ENCODE measurements at regions not wholly inside any gene's neighbourhood (a gene's known extent, or its start where the extent isn't known, plus 50 kb on each side); places are given as distances from the start of the nearest gene placed in this dataset.

DNA sequence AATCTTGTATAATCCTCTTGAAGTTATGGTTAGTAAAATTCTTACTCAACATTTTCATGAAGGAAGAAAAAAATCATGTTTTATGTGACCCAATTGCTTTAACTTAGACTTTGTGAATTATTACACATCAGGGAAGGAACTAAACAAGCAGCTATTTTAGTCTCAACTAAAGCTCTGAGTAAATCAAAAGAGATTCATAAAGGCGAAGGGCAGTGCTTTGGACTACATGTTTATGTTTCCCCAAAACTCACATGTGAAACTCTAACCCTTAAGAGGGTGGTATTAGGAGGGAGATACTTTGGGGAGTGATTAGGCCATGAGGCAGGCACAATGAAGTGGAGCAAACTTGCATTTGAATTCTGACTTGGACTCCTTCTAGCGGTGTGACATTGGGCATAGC lies 283.7 kb upstream of the POU3F3 start:
- Mint-ChIP-seq H3K27me3 (no peaks in the 10 kb centered on the region), H3K4me3 (no peak overlapping the region), H3K36me3 (ENCODE audit: low read depth) (no peaks in the 10 kb centered on the region), H3K9me3 (no peaks in the 10 kb centered on the region), H3K4me1 (no peaks in the 10 kb centered on the region), H3K27ac (no peak overlapping the region)
- ChIA-PET CTCF (no interaction called here), POLR2A (no interaction called here)
- no peak for ATAC-seq (ENCODE audit: low read depth)
- TF ChIP-seq, protein P1, sequence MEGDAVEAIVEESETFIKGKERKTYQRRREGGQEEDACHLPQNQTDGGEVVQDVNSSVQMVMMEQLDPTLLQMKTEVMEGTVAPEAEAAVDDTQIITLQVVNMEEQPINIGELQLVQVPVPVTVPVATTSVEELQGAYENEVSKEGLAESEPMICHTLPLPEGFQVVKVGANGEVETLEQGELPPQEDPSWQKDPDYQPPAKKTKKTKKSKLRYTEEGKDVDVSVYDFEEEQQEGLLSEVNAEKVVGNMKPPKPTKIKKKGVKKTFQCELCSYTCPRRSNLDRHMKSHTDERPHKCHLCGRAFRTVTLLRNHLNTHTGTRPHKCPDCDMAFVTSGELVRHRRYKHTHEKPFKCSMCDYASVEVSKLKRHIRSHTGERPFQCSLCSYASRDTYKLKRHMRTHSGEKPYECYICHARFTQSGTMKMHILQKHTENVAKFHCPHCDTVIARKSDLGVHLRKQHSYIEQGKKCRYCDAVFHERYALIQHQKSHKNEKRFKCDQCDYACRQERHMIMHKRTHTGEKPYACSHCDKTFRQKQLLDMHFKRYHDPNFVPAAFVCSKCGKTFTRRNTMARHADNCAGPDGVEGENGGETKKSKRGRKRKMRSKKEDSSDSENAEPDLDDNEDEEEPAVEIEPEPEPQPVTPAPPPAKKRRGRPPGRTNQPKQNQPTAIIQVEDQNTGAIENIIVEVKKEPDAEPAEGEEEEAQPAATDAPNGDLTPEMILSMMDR (IDR thresholded peaks at IDR 0.05), result no peak
- no peak for DNase-seq
- intact Hi-C loops (cut with micrococcal nuclease), result no loop called here

- Mint-ChIP-seq H3K27ac (no peak overlapping the region), H3K4me1 (no peaks in the 10 kb centered on the region), H3K27me3 (no peaks in the 10 kb centered on the region), H3K4me3 (no peak overlapping the region), H3K36me3 (ENCODE audit: low read depth) (no peaks in the 10 kb centered on the region), H3K9me3 (no peaks in the 10 kb centered on the region)
- DNase-seq, result no peak
- TF ChIP-seq, protein P1 (IDR thresholded peaks at IDR 0.05), result no peak
- POLR2A ChIA-PET, result no interaction called here
- CTCF ChIA-PET, result no interaction called here
- no peak for ATAC-seq (ENCODE audit: low read depth)
- intact Hi-C loops (cut with micrococcal nuclease), result no loop called here
These were observed 281.1 kb upstream of the POU3F3 start for GRCh38 chr2:104572834-104573233.

DNA sequence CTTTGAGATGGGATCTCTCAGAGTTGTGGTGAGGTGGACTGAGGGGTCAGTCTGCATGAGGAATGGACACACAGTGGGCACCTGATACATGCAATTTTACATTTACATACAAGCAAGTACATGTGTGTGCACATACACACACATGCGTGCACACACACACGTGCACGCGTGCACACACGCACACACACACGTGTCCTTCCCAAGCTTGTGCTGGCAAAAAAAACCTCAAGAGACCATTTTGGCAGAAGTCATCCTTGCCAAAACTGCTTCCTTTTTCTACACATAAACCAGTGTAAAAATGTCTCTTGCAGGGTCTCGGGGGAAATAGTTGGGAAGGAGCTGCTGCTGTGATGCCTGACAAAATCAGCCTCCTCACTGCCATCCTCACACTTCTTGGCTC lies 279.5 kb upstream of the POU3F3 start:
- DNase-seq, result no peak
- Mint-ChIP-seq H3K27ac (no peak overlapping the region), H3K9me3 (no peaks in the 10 kb centered on the region), H3K4me1 (no peaks in the 10 kb centered on the region), H3K36me3 (ENCODE audit: low read depth) (no peaks in the 10 kb centered on the region), H3K4me3 (no peak overlapping the region), H3K27me3 (no peaks in the 10 kb centered on the region)
- ChIA-PET CTCF (no interaction called here), POLR2A (no interaction called here)
- no peak for ATAC-seq (ENCODE audit: low read depth)
- intact Hi-C loops (cut with micrococcal nuclease), result no loop called here
- TF ChIP-seq, protein P1 (IDR thresholded peaks at IDR 0.05), result no peak

- ChIA-PET CTCF (no interaction called here), POLR2A (no interaction called here)
- H3K4me1 Mint-ChIP-seq, result no peaks in the 10 kb centered on the region
- no peaks in the 10 kb centered on the region for H3K36me3 Mint-ChIP-seq (ENCODE audit: low read depth)
- TF ChIP-seq, protein P1 (IDR thresholded peaks at IDR 0.05), result no peak
- no peak for ATAC-seq (ENCODE audit: low read depth)
- H3K9me3 Mint-ChIP-seq, result no peaks in the 10 kb centered on the region
- intact Hi-C loops (cut with micrococcal nuclease), result no loop called here
- no peak overlapping the region for H3K4me3 Mint-ChIP-seq
- no peak overlapping the region for H3K27ac Mint-ChIP-seq
- DNase-seq, result no peak
- no peaks in the 10 kb centered on the region for H3K27me3 Mint-ChIP-seq
These were observed 276.8 kb upstream of the POU3F3 start for GRCh38 chr2:104577143-104577542.

DNA sequence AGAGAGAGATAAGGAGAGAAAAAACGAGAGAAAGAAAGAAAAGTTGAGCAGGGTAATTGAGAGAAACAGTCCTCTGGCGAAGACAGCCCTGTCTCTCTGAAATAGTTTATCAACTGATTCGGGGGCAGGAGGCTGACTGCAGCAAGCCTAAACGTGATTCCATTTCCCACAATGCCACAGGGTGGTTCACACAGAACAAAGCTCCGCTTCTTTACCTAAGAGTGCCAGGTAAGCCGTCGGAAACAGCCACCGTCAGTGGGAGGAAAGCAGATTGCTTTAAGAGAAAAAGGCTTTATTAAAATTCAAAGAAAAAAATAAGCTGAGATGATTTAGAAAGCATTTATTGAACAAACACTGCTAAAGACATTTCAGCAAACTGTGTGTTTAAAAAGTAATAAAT lies 271.4 kb upstream of the POU3F3 start:
- H3K9me3 Mint-ChIP-seq, result no peaks in the 10 kb centered on the region
- ChIA-PET POLR2A (no interaction called here), CTCF (no interaction called here)
- no peak overlapping the region for H3K27ac Mint-ChIP-seq
- DNase-seq (no peak), ATAC-seq (ENCODE audit: low read depth) (no peak)
- H3K4me3 Mint-ChIP-seq, result no peak overlapping the region
- no peaks in the 10 kb centered on the region for H3K36me3 Mint-ChIP-seq (ENCODE audit: low read depth)
- intact Hi-C loops (cut with micrococcal nuclease), result no loop called here
- TF ChIP-seq, protein P1 (IDR thresholded peaks at IDR 0.05), result no peak
- H3K27me3 Mint-ChIP-seq, result no peaks in the 10 kb centered on the region
- no peaks in the 10 kb centered on the region for H3K4me1 Mint-ChIP-seq
